HG03159 (cell line): ENCODE measurements at regions not wholly inside any gene's neighbourhood (a gene's known extent, or its start where the extent isn't known, plus 50 kb on each side); places are given as distances from the start of the nearest gene placed in this dataset.
"Not testable (repeated sequence)": the region's sequence is repeated elsewhere in the genome, so short reads cannot be mapped to it uniquely, and the experiment has no call there.

ENCODE experiments used
- ATAC-seq: cut with Tn5 transposase; IDR thresholded peaks from one replicate; pipeline ENCODE4 v1.9.1; 2021; ENCODE audit warnings: mild to moderate bottlenecking, moderate library complexity; ENCODE audit not compliant: unreplicated experiment

DNA sequence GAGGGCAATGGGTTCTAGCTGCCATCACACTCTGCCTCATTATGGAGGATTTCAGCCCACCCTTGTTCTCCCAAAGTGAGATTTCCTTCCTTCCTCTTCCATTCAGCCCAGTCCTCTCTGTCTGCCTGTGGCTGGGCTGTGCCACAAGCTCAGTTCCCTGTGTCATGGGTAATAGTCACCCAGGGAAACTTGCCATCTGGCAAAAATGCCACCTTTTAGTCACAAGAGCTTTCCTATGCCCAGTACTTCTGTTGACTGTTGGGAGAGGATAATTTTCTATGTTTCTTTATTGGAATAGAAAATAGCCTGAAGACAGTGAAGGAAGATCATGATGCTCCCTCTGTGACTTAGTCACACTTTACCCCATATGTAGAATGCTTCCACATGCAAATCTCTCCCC is 71.4 kb downstream of the TLR4 start:
- ATAC-seq: no peak

DNA sequence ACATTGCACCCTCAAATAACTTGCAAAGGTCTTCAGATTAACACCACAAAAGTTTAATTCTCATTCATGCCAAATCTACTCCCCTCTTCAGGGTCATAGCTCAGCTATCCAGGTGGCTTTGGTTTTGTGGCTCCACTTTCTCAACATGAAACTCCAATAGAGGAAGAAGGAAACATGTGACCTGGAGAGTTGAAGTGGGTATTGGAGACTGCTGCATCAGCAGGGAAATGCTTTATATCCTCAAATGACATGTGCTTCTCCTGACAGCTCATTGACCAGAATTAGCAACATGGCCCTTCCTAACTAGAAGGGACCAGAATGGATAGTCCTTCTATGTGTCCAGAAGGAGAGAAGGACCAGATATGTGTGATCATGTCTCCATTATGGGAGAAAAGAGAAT is 73.6 kb downstream of the TLR4 start:
- ATAC-seq: peak; percentile 89

DNA sequence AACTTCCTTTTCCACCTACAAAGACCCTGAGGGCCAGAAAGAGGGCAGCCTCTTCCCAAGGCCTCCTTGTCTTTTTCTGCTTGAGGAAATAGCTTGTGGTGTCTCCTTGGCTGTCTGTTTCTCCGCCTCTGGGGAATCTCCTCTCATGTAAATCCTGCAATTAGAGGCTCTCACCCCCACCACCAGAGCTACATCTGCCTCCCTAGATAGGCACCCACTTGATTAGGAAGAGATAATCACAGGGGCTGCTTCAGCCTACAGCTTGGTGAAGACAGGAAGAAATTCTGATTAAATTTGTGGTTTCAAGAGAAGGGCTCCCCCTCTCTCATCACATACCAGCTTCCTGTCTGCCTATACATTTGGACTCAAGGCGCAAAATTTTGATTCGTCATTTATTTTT is 75.6 kb downstream of the TLR4 start:
- no peak for ATAC-seq

DNA sequence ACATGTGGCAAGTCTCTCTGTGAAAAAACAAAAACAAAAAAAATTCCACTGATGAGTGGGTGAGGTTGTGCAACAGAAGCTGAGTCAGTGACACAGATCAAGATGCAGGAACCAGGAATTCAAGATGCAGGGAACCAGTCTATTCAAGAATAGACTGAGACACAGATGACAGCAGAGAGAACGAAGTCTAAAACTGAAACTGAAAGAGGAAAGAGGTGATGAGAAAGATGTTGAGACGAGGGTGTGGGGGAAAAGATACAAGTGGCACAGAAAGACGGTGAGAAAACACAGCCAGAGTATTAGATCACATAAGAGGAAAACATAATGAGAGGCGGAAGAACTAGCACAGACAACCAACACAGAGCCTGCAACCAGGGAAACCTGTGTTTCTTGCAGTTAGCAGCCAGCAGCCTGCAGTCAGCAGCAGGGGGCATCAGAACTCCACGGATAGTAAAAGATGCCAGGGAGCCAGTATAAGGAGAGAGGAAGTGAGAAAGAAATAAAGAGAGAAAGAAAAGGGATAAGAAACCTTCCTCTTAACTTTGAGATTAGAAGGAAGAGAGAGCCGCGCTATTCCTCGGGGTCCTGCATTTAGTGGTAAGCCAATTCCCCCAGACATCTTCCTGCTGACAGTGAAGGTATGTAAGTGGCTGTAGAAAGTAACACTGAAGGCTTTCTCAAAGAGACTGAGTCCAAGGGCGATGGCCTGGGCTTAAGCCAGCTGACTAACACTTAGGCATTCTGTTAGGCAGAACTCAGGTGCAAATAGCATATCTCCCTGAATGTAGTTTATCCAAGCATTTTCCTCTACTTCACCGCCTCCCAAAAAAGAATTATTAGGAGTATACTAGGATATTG is 79.0 kb downstream of the TLR4 start:
- ATAC-seq: peak; percentile 67

DNA sequence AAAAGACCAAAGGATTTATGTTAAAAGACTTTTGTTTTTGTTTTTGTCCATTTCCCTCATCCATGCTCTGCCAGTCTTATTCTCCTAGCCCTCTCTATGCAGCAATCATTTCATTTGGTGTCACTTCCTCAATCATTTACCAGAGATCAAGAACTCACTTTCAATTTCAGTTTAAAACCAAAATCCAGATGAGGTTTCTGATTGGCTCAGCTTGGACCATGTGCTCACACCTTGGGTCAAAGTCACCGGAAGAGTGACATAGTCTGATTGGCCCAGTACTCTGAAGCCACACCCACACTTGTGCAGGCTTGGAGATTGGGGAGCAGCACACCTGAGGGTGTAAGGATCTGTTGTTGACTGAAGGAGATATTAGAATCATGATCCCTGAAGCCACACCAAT is 79.6 kb downstream of the TLR4 start:
- peak; percentile 86 for ATAC-seq

DNA sequence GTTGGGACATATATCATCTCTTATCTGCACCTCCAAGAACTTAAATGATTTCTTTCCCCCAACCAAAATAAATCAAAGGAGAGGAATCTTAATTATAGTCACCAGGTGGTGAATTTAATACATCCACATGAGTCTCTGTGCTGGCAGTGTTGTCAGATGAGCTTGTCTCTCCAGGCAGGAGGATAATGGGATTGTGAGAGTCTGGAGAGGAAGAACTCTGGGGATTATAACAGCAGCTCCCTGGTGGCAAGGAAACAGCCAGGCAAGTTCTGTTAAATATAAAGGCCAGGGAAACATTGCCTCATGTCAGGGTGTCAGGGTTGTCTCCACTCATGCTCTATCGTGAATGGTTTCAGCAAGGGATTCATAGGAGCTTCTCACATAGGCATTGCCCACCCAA is 80.8 kb downstream of the TLR4 start:
- no peak for ATAC-seq

DNA sequence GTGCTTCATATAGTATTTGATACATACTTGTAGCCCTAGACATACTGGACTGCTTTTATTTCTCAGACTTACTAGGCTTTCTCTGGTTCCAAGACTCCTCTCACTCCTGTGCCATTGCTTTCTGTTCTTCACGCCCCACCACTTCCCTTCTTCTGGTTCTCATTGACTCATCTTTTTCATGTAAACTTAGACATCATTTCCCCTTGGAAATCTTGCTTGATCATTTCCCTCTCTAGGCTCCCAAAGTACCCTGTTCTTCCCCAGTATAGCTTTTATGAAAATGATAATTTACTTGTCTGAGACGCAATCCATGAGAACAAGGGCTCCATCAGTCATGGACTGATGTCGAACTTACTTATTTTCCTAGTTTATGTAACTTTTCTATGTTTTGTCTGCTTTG is 83.5 kb downstream of the TLR4 start:
- ATAC-seq: no peak

DNA sequence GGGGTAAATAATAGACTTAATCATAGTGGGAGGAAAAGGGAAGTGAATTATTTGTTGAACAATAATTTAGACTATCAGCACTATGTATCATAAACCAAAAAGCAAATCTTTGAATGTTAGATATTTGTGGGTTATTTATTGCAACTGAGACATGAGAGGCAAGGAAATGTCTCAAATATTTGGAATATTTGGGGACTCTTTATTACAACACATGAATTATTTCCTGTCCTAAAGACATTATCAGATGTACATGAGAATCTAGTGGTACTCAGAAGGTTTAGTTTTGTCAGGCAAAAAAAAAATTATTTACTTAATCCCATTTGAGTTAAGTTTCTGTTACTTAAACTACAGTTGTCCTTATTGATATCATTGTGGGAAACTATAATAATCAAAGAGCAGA is 91.1 kb downstream of the TLR4 start:
- ATAC-seq: no peak

DNA sequence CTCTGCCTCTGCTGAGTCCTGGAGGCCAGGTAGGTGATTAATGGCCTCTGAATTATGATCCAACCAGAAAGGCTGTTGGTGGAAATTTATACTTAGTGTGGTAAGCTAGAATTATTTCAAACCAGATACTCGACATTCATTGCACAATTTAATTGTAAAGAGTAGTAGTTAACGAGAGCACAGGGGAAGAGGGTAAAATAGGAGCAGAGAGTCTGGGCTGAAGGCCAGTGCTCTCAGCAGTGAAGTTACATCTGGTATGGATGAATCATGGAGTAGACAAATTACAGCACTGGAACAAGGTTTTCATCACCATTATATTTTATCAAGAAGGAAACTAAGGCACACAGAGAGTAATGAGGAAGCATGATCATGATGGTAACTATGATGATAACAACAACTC is 92.5 kb downstream of the TLR4 start:
- no peak for ATAC-seq

DNA sequence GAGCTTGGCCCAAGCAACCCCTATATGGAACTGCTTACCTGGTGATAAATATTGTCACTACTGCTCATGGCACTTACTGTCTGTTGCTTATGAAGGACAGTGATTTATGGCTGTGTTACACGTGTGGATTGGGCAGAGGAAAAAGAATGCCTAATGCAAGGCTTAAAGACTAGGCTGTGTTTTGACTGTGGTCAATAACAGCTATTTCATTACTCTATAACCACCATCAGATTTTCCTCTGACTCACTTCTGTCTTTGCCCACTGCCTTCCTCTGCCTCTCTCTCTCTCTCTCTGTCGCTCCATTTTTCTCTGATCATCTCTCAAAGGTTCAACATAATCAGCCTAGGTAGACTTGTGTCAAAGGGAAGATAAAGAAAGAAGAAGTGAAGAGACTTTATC is 96.2 kb downstream of the TLR4 start:
- ATAC-seq: no peak

DNA sequence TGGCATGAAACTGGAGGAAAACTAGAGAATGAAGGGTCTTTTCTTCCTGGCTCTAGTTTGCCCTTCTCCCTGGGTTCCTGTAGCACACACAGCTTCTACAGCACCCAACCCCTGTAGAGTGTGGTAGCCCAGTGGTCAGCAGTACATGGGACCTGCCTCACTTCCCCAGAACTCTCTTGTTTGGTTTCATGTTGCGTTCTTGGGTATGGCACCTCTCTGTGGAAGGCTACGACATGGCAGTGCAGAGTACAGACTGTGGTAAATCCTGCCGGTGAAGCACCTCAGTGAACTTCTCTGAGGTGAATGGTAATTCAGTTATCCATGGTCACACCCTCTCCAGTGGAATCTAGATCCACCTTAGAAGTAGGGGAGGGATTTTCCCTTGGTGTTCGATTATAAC is 105.5 kb downstream of the TLR4 start:
- ATAC-seq: no peak

DNA sequence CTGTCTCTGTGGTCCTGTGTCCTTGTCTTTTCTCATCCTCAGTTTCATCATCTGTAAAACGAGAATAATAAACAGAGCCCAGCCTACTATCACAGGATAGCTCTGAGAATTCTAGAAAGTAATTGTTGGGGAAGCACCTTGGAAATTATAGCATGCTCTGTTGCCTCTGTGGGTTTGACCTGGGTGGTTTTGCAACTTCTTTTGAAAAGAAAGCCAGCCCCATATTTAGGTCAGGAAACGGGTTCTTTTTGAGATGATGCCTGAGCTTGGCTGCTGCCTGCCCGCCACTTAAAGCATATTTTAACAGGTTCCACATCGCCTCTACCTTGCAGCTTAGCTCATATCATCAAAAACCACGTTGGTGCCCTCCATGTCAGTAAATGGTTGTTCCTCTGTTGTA is 111.1 kb downstream of the TLR4 start:
- ATAC-seq: peak; percentile 88

DNA sequence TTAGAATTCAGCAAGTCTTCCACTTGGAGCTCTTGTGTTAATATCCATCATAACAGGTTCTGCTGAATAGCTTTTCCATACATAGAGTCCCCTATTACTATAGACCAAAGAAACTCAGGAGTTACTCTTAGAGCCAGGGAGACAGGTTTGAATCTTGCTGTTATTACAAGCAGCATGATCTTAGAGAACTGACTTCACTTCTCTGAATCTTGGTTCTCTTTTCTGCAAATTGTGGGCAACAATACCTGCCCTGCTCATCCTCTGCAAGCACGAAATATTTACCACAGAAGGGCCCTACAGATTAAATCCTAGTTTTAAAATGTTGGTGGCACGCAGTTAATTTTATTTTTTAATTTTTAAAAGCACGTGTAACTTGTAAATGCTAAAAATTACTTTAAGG is 111.7 kb downstream of the TLR4 start:
- ATAC-seq: no peak

DNA sequence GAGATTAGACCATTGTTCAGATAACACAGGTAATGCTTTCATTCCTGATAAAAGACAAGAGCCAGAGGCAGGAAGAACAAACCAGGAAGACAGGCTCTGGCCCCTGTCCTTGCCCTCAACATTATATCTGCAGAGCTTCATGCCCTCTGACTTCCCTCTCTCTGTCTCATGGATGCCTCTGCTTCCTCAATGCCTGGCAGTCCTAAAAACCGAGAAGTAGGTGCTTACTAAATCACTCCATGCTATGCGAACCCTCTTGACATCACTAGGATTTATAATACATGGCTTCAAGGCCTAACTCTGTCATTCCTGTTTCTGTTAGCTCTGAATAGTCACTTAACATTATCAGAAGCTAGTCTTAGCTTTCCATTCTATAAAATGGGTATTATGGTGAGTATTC is 117.8 kb downstream of the TLR4 start:
- no peak for ATAC-seq

DNA sequence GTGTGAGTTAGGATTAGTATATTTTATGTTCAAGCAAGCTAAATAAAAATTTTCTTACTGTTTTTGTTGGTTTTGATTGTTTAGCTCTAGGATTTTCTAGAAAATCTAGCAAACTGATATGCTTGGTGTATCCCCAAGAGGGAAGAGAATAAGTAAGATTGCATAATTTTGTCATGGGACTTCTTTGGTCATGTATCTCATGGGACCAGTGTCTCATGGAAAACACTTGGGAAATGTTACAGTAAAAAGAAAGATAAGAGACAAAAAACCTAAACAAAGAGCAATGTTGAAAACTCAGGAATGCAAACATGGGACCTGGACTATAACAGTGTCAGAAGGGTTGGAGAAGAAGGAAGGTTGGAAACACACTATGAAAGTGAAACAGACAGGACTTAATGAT is 119.4 kb downstream of the TLR4 start:
- ATAC-seq: no peak

DNA sequence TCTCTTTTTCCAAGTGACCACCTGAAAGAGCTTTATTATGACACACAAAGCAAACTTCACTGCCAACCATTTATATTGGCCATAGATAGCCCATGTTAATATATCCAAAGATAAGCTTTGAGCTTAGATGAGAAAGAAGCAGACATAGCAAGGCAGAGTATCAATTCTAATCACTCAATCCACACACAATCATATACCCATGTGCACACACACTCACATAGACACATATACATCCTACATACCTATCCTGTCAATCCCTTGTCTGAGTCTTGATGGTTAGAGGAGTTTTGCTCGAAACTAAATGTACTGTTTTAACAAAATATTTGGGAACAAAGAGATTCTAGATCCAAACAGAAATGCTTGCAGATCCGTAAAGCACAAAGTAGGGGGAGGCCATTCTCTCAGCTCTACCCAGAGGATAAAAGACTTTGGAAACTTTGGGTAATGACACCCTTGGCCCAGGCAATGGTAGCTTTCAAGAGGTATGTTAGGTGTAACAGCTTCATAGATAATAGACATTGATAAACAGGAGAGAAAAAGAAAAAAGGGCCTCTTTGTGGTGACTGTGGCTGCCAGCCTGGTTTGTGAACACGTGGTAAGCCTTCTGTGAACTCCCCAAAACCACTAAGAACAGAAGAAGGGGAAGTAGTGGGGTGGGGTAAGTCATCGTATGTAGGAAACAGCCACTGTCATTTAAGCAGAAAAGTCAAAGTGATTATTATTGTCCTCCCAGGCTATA is 121.6 kb downstream of the TLR4 start:
- peak; percentile 99 for ATAC-seq

DNA sequence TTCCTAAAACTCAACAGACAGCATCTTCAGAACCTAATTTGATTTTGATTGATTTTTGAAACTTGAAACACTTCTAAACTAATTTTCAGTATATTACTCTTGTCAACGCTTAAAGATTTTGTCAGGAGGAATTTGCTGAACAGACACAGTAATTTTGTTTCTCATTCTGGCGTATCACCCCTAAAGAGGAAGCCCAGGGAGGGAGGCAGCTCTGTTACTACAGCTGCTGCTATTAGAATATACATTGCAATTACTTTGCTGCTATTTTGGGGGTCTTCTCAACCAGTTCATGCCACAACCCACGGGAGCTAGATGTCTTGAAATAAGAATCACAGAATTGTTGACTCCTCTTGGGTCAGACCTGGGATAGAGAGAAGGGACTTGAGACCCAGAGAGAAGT is 122.6 kb downstream of the TLR4 start:
- ATAC-seq: no peak

DNA sequence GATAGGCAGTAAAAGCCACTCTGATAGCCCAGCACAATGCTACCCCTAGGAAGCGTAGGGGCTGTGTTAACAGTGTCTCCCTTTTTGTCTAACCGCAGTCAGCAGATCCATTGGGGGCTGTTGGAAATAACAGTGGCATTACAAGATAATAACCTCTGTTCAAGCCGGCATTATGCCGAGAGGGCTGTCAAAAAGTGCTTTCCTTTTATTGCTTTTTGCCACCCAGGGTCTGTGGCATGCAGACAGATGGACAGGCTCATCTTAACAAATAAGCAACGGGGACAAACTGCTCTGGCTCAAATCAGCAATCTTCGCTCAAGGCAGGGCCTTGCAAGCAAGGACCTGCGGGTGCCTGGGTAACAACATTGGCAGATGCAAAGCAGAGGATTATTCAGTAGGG is 123.3 kb downstream of the TLR4 start:
- ATAC-seq: no peak

DNA sequence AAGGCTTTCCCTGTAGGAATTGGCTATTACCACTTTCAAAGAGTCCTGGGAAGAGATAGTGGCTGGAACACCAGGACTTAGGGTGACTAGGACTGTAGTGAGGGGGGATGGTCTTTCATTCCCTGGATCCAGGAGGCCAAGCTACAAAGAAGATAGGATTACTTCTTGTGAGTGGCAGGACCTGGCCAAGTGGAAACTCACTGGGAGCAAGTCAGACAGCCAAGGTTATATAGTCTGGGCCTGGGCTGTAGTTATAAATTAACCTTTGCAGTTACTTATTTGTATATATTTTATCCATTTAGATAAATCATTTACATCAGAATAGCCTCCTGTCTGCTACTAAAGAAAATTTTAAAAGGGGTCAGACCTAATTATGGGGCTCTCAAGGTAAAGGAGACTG is 124.3 kb downstream of the TLR4 start:
- ATAC-seq: no peak

DNA sequence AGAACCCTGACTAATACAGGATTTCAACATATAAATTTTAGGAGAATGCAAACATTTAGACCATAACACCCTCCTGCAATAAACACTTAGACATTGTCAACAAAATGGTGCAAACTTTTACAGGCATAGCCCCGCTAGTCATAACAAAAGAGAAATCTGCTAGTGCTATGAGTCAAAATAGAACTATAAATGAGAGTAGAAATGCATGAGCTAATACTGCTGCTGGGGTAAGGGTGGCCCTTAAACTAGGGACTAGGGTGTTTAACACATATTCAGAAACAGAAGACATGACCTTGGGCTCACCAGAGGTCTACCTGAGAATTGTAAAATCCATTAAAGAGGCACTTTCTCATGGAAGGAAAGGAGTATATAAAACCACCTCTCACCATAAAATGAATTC is 131.6 kb downstream of the TLR4 start:
- ATAC-seq: peak; percentile 88

DNA sequence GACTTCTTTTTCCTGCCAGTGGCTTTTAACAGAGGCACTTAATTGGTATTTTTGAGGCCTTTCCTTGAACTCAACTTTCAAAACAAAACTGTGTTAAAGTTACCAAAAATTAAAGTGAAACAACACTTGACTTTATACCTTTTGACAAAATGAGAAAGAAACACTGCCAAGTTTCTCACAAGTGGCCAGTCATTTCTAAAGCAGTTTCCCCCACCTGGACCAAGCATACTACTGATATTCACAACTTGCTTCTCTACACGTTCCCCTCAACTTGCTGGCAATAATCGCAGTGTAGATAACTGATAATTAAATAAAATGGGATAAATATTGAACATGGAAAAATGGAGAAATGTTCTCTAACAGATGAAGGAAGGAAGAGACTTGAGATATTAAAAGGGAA is 135.7 kb downstream of the TLR4 start:
- ATAC-seq: no peak

DNA sequence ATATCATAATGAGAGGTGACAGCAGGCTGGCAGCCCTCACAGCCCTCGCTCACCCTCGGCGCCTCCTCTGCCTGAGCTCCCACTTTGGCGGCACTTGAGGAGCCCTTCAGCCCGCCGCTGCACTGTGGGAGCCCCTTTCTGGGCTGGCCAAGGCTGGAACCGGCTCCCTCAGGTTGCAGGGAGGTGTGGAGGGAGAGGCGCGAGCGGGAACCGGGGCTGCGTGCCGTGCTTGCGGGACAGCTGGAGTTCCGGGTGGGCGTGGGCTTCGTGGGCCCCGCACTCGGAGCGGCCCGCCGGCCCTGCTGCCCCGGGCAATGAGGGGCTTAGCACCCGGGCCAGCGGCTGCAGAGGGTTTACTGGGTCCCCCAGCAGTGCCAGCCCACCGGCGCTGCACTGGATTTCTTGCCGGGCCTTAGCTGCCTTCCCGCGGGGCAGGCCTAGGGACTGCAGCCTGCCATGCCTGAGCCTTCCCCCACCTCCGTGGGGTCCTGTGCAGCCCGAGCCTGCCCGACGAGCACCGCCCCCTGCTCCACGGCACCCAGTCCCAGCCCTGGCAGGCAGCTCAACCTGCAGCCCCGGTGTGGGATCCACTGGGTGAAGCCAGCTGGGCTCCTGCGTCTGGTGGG is 147.7 kb downstream of the TLR4 start:
- ATAC-seq: not testable (repeated sequence)
